ENCODE measurements at regions not wholly inside any gene's neighbourhood (a gene's known extent, or its start where the extent isn't known, plus 50 kb on each side); places are given as distances from the start of the nearest gene placed in this dataset.

- TF ChIP-seq, protein P1, sequence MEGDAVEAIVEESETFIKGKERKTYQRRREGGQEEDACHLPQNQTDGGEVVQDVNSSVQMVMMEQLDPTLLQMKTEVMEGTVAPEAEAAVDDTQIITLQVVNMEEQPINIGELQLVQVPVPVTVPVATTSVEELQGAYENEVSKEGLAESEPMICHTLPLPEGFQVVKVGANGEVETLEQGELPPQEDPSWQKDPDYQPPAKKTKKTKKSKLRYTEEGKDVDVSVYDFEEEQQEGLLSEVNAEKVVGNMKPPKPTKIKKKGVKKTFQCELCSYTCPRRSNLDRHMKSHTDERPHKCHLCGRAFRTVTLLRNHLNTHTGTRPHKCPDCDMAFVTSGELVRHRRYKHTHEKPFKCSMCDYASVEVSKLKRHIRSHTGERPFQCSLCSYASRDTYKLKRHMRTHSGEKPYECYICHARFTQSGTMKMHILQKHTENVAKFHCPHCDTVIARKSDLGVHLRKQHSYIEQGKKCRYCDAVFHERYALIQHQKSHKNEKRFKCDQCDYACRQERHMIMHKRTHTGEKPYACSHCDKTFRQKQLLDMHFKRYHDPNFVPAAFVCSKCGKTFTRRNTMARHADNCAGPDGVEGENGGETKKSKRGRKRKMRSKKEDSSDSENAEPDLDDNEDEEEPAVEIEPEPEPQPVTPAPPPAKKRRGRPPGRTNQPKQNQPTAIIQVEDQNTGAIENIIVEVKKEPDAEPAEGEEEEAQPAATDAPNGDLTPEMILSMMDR (IDR thresholded peaks at IDR 0.05; ENCODE audit: low read length): no peak
- TF ChIP-seq EZH2 (IDR thresholded peaks at IDR 0.05; ENCODE audit: borderline replicate concordance, low read length): no peak
These were observed 225.2 kb upstream of the TAC1 start for GRCh38 chr7:97506728-97507127.

All from OCI-LY1 (cell line).